HG02759 (cell line): ENCODE measurements at regions not wholly inside any gene's neighbourhood (a gene's known extent, or its start where the extent isn't known, plus 50 kb on each side); places are given as distances from the start of the nearest gene placed in this dataset.

ENCODE experiments used
- ATAC-seq: cut with Tn5 transposase; IDR thresholded peaks from one replicate; pipeline ENCODE4 v1.9.1; 2021; ENCODE audit warnings: mild to moderate bottlenecking, moderate library complexity; ENCODE audit not compliant: unreplicated experiment

DNA sequence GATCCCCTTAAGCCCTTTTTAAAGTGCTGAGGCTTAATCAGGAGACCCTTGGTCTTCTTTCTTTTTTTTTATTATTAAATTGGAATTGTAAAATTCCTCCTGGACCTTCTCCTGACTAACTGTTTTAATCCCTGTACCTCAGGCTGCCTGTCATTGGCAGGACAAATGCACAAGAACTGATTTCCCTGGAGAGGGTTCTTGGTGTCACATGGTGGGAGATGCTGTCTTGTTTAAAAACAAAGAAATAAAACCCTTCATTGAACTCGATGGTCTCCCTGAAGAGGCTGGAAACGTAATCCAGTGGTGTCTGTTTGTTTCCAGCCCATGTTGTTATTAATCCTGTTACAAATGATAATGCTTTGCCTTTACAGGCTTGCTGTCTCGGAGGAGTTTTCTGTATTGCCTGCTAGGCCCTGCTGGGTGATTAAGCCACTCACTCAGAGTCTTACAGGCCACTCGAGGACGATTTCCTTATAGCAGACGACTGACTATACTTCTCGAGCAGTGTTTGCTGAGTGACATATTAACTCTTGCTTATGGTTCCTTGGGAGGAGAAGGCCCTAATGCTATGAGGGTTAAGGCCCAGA, 100.5 kb upstream of the MGAT5 start:
- no peak for ATAC-seq

GRCh38 chr2:134154246-134154645, 99.6 kb upstream of the MGAT5 start:
- ATAC-seq = peak; percentile 71

DNA sequence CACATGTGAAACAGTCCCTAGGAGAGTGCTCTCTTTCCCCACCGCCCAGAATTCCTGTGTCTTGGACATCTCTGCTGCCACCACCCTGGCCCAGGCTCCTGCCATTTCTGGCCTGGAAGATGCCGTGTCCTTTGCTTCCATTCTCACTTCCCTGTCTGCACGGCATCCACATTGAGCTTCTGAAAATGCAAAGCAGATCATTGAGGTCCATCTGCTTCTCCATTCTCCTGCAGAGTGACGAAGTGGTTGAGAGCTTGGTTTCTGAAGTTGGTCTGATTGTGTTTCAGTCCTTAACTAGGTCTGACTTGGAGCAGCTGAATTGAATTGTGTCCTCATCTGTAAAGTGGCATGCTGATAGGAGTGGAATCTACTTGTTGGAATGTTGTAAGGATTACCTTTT, 98.7 kb upstream of the MGAT5 start:
- peak; percentile 54 for ATAC-seq

- ATAC-seq = no peak
These were observed 95.6 kb upstream of the MGAT5 start for GRCh38 chr2:134158295-134158694.

GRCh38 chr2:134161170-134161547, 92.7 kb upstream of the MGAT5 start:
- ATAC-seq = no peak

- no peak for ATAC-seq
These were observed 90.5 kb upstream of the MGAT5 start for GRCh38 chr2:134163336-134163735.

- ATAC-seq = no peak
These were observed 89.6 kb upstream of the MGAT5 start for GRCh38 chr2:134164306-134164705.

DNA sequence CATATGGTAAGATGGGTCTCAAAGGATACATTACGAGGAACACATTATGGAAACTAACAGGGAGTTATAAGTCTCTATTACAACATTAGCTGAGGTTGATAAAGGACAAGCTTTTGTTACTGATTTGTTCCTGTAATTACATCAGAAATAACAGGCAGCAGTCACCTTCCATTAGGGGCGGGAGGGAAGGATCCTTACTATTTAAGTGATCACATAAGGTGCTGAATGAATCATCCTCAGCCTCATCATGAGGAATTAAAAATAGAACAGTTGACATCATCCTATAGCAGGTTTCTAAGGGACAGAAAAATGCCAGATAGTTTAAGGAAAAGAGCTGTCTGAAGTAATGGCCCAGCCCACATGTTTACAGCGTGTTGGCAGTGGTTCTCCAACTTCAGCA, 86.9 kb upstream of the MGAT5 start:
- ATAC-seq = no peak

DNA sequence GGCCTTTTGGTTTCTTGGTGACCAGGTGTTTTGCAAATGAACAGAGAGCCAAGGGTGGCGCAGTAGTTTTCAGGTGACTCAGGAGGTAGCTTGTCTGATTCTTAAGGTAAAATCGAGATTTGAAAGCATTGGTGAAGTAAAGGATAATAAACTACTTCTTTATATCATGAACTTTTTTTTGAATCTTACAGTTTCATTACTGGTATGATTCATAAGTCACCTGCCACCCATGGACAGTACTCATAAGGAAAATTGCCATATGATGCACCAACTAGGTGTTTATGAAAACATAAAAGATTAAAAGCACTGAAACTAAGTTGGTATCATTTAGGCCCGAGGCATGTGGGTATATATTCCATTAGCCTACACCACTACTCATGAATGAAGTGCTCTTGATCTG, 84.1 kb upstream of the MGAT5 start:
- ATAC-seq = peak; percentile 71

DNA sequence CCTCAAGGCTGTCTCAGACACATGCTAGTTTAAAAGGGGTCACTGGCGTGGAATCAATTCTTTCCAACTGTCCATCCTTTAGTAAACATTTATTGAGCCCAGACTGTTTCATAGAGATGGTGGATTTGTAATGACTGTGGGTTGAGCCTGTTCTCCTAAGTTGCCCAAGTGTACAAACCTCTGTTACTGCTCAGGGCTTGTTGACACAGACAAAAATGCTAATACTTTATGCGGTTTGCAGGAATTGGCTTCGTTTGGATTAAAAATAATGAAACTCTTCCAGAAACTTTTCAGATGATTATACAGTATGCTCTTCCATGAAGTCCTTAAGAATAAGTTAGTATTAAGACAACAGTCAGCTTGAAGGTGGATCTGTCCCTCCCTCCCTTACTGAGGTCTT, 83.6 kb upstream of the MGAT5 start:
- no peak for ATAC-seq

DNA sequence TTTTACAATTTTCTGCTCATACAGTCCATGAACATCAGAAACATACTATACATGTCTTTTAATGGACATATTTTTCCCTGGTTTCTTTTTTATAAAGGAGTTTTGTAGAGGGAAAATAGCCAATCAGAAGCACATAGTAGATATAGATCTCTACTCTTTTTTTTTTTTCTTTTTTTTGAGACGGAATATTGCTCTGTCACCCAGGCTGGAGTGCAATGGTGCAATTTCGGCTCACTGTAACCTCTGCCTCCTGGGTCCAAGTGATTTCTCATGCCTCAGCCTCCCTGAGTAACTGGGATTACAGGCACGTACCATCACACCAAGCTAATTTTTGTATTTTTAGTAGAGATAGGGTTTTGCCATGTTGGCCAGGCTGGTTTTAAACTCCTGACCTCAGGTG, 83.2 kb upstream of the MGAT5 start:
- no peak for ATAC-seq

- ATAC-seq = no peak
These were observed 80.4 kb upstream of the MGAT5 start for GRCh38 chr2:134173338-134174016.

GRCh38 chr2:134174711-134175110, 79.2 kb upstream of the MGAT5 start:
- ATAC-seq = no peak

DNA sequence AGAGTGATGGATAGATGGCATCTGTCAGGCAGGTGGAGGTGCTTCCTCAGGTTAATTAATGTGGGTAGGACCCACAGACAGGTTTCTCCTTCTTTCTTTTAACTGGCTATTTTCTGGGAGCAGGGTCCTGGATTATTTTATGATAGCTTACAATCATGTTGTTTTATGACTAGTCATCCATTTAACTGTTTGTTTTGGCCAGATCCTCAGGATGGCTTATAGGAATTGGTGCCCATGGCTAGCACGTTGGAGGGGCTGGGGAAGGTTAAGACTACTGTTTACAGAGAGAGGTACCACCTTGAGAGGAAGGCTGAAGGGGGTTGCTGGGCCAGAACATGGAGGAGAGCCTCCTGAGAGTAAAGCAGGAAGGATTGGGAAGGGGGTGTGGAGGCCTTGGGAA, 78.0 kb upstream of the MGAT5 start:
- no peak for ATAC-seq

DNA sequence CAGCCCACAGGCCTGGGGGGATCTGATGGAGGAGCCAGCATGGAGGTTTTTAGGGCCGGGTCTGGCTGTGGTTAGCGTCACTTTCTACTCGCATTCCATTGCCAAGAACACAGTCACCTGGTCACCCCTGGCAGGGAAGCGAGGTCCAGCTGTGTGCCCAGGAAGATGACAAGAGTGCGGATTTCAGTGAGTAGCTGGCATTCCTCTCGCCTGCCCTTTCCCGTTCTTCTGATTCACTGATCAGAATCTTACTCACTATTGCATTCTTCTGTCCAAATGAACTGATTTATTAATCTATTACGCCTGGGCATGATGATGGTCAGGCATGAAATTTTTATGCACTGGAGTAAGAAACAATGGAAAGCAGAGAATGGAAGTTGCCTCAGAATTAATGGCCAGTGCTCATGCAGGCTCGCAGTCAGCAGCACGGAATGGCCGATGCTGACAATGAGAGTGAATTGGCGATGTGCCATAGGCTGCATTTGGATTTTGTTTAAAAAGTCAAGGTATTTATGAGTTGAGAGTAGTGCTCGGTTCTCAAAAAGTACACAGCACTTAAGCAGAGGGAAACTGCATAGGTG, 76.4 kb upstream of the MGAT5 start:
- ATAC-seq = no peak

DNA sequence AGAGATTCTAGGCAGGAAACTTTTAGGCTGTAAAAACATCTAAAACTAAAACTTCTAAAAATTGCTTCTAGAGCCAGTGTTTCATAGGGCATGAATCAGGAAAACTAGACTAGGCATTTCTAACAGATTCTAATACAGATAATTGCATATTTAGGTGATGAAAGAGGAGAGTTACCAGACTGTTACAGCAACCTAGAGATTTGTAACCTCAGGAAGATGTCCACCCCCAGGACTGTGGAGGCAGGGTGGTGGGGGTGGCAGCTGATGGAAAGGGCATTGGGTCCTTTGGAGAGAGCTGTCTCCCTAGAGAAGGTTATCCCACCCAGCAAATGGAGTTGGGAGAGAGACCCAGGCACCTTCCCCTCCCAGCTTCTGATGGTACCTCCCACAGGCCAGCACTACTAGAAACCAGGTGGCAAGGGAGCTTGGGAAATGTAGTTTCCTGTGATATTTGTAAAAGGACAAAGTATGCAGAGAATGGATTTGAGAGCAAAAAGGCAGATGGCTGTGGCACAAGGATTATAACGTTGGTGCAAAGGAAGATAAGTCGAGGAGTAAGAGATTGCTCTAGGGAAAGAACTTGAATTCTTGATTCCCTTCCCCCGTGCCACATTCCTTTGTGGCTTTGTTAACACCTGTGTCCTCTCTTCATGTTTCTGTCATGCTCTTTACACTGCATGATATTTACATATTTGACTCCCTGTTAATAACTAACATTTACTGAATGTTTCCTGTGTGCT, 75.6 kb upstream of the MGAT5 start:
- peak; percentile 69 for ATAC-seq

DNA sequence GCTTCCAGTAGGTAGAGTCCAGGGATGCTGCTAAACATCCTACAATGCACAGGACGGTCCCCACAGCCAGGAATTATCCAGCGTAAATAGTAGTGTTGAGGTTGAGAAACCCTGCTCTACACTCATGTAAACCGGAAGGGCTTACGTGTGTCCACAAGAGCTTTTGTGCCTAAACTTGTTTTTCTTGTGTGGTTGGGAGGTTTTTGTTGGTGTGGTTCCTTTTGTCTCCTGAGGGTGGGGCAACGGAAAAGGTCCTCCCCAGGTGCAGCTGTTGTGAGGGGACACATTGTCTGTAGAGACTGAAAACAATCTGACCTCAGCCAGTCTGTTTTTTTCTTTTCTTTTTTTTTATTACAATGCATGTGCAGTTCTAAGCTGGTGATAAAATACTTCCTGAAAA, 72.7 kb upstream of the MGAT5 start:
- peak; percentile 57 for ATAC-seq

DNA sequence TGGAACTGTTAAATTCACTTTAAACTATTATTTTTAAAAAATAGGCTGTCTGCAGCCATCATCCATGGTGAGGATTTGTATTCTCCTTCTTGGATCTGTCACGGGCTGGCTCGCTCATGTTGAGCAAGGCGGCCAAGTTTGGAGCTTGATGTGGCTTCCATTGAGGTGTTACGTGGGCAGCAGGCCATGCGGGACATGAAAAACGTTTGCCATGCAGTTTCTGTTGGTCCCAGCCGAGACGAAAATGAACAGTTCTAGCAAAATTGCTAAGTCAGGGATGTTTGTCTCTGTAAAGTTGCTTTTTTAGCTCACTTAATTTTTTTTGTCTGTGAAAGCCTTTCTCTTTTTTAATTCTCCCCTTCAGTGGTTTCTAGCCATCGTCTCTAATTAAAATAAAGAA, 70.2 kb upstream of the MGAT5 start:
- no peak for ATAC-seq

GRCh38 chr2:134185639-134186038, 68.2 kb upstream of the MGAT5 start:
- ATAC-seq = no peak

DNA sequence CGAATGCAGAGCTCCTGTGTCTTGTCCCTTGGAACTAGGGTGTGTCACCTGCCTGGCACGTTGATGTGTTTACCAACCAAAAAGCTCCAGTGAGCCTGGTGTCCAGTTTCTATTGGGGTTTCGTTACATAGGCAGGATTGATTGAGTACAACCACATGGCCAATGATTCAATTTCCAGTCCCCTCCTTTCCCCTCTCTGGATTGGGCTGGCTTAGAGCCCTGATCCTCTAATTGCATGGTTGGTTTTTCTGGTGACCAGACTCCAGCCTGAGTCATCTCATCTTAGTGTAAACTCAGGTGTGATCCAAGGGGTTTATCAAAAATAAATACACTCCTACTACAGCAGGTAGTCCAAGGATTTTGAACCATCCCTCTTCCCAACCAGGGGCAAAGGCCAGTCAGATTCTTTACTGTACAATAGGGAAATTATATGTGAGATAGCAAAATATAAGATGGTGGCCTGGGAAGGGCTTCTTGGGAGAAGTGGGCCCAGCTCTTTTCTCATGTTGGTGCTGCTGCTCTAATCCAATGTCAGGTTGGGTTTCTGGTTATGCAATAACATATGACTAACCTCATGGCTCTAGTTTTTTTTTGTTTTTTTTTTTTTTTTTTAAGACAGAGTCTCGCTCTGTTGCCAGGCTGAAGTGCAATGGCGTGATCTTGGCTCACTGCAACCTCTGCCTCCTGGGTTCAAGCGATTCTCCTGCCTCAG, 64.7 kb upstream of the MGAT5 start:
- ATAC-seq = no peak

DNA sequence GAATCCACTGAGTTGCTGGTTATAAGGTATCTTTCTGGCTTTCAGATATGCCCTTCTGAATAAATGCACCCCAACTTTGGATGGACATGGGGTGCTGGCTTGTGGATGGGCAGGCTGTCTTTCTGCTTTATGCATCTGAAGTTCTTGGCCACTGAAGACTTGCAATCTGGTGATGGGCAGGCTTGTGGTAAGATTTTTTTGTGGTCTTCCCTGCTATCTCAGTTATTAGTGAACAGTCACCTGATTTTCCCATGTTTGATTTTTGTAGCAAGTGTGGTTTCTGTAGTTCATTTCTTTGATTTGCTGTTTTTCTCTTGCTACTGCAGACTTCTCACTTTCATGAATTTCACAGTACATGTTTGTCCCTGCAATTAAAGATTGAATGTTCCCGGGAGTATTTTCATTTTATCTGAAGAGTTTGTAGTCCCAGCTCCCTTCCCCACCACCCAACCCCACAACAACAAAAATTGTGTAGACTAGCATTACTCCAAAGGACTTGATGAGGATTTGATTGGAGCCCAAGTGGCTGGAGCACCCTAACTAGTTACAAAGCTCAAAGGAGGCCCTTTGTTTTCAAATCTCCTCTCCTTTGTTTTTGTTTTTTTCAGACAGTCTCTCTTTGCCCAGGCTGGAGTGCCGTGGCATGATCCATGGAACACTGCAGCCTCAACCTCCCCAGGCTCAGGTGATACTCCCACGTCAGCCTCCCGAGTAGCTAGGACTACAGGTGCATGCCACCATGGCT, 63.6 kb upstream of the MGAT5 start:
- ATAC-seq = no peak
